Neural cell (in vitro differentiated cells): ENCODE measurements at regions not wholly inside any gene's neighbourhood (a gene's known extent, or its start where the extent isn't known, plus 50 kb on each side); places are given as distances from the start of the nearest gene placed in this dataset.

Experiments used
- H2AFZ ChIP-seq: fragments of 200-600, 300-800 bp; sonication (generic), shearing (Covaris generic); 2 replicates; pipeline ENCODE4 v1.6.0; 2014; ENCODE audit warnings: low read depth, mild to moderate bottlenecking, antibody characterized with exemption, low read length, moderate library complexity
- H3F3A ChIP-seq: fragments of 200-600 bp; shearing (Covaris generic); 2 replicates; pipeline ENCODE4 v1.6.1; 2016; ENCODE audit warnings: mild to moderate bottlenecking, moderate library complexity, mixed read lengths, antibody characterized with exemption, low read length; ENCODE audit not compliant: insufficient read depth, poor library complexity, severe bottlenecking
- H3K27ac ChIP-seq: fragments of 200-600, 300-800 bp; sonication (generic), shearing (Covaris generic); 2 replicates; pipeline ENCODE4 v1.5.1; 2014; ENCODE audit warnings: mild to moderate bottlenecking, low read length, moderate library complexity
- H3K27me3 ChIP-seq: fragments of 300-800, 200-600 bp; sonication (generic), shearing (Covaris generic); 2 replicates; pipeline ENCODE4 v1.6.0; 2014; ENCODE audit warnings: mild to moderate bottlenecking, low read depth, low read length, moderate library complexity; ENCODE audit not compliant: insufficient read depth
- H3K36me3 ChIP-seq: fragments of 300-800, 200-600 bp; sonication (generic), shearing (Covaris generic); 2 replicates; pipeline ENCODE4 v1.5.1; 2014; ENCODE audit warnings: mild to moderate bottlenecking, antibody characterized with exemption, low read length, moderate library complexity; ENCODE audit not compliant: insufficient read depth
- H3K4me2 ChIP-seq: fragments of 300-800, 200-600 bp; sonication (generic), shearing (Covaris generic); 2 replicates; pipeline ENCODE4 v1.6.0; 2014; ENCODE audit warnings: mild to moderate bottlenecking, low read length
- H3K4me3 ChIP-seq: fragments of 300-800, 200-600 bp; sonication (generic), shearing (Covaris generic); 2 replicates; pipeline ENCODE4 v1.5.1; 2014; ENCODE audit warnings: mild to moderate bottlenecking, low read length, moderate library complexity
- H3K79me2 ChIP-seq: fragments of 200-600 bp; shearing (Covaris generic); replicated peaks from 2 replicates; pipeline ENCODE4 v1.6.0; 2014; ENCODE audit warnings: mild to moderate bottlenecking, low read length, moderate library complexity; ENCODE audit not compliant: insufficient read depth
- H3K9ac ChIP-seq: fragments of 300-800, 200-600 bp; sonication (generic), shearing (Covaris generic); 2 replicates; pipeline ENCODE4 v1.6.1; 2016; ENCODE audit warnings: mild to moderate bottlenecking, low read length, mixed read lengths
- H3K9me2 ChIP-seq: fragments of 200-600 bp; shearing (Covaris generic); 2 replicates; pipeline ENCODE4 v1.6.1; 2016; ENCODE audit warnings: mild to moderate bottlenecking, low read length, mixed read lengths; ENCODE audit not compliant: insufficient read depth
- H3K9me3 ChIP-seq: fragments of 200-600, 300-800 bp; sonication (generic), shearing (Covaris generic); 2 replicates; pipeline ENCODE4 v1.6.1; 2016; ENCODE audit warnings: mild to moderate bottlenecking, mixed run types, low read length, moderate library complexity, mixed read lengths
- H4K20me1 ChIP-seq: fragments of 200-600 bp; shearing (Covaris generic); 2 replicates; pipeline ENCODE4 v1.6.1; 2016; ENCODE audit warnings: mild to moderate bottlenecking, mixed run types; ENCODE audit not compliant: insufficient read depth
- EP300 ChIP-seq: fragments of 450-650 bp; conservative IDR thresholded peaks from 2 replicates; pipeline ENCODE4 v1.6.1; 2014; ENCODE audit warnings: antibody characterized with exemption, mild to moderate bottlenecking, moderate library complexity; ENCODE audit not compliant: poor library complexity, severe bottlenecking
- EZH2 ChIP-seq: fragments of 200-600, 300-800 bp; shearing (Covaris generic), sonication (generic); IDR thresholded peaks from 2 replicates; pipeline ENCODE4 v1.6.1; 2014; ENCODE audit warnings: antibody characterized with exemption, low read length, borderline replicate concordance, mild to moderate bottlenecking; ENCODE audit not compliant: insufficient read depth, poor library complexity, severe bottlenecking
- MXI1 ChIP-seq: fragments of 450-650 bp; conservative IDR thresholded peaks from 2 replicates; pipeline ENCODE4 v1.6.1; 2014; ENCODE audit warnings: antibody characterized with exemption, mild to moderate bottlenecking; ENCODE audit not compliant: poor library complexity, severe bottlenecking
- POLR2AphosphoS5 ChIP-seq: IDR thresholded peaks from 2 replicates; pipeline ENCODE4 v1.6.1; 2012
- RAD21 ChIP-seq: fragments of 450-650 bp; conservative IDR thresholded peaks from 2 replicates; pipeline ENCODE4 v1.6.1; 2014; ENCODE audit warnings: antibody characterized with exemption, mild to moderate bottlenecking, moderate library complexity
- SMC3 ChIP-seq: fragments of 450-650 bp; conservative IDR thresholded peaks from 2 replicates; pipeline ENCODE4 v1.6.1; 2014; ENCODE audit warnings: antibody characterized with exemption, mild to moderate bottlenecking, moderate library complexity; ENCODE audit not compliant: poor library complexity
- TAF1 ChIP-seq: IDR thresholded peaks from 2 replicates; pipeline ENCODE4 v1.6.1; 2012; ENCODE audit warnings: low read depth
- TF ChIP-seq, protein P1 (sequence below): IDR thresholded peaks from 2 replicates; pipeline ENCODE4 v1.6.1; 2012; ENCODE audit warnings: borderline replicate concordance
- TF ChIP-seq, protein P2 (sequence below): fragments of 450-650 bp; IDR thresholded peaks from 2 replicates; pipeline ENCODE4 v1.5.1; 2014; ENCODE audit warnings: antibody characterized with exemption, mild to moderate bottlenecking, moderate library complexity; ENCODE audit not compliant: poor library complexity, severe bottlenecking

GRCh38 chr9:94445863-94446262, 109.0 kb upstream of the PCAT7 start:
- Histone ChIP-seq H3K79me2 (no peaks in the 10 kb centered on the region), H3K4me3 (no peak overlapping the region), H2AFZ (no peak overlapping the region), H3F3A (no peaks in the 10 kb centered on the region), H4K20me1 (no peaks in the 10 kb centered on the region), H3K9me2 (no peaks in the 10 kb centered on the region), H3K27me3 (no peaks in the 10 kb centered on the region), H3K4me2 (no peak overlapping the region), H3K9me3 (no peaks in the 10 kb centered on the region), H3K9ac (no peak overlapping the region), H3K27ac (no peak overlapping the region), H3K36me3 (no peaks in the 10 kb centered on the region)
- TF ChIP-seq EZH2 (no peak), POLR2AphosphoS5 (no peak), EP300 (no peak), TAF1 (no peak), SMC3 (no peak), MXI1 (no peak), RAD21 (no peak)
- TF ChIP-seq, protein P1, sequence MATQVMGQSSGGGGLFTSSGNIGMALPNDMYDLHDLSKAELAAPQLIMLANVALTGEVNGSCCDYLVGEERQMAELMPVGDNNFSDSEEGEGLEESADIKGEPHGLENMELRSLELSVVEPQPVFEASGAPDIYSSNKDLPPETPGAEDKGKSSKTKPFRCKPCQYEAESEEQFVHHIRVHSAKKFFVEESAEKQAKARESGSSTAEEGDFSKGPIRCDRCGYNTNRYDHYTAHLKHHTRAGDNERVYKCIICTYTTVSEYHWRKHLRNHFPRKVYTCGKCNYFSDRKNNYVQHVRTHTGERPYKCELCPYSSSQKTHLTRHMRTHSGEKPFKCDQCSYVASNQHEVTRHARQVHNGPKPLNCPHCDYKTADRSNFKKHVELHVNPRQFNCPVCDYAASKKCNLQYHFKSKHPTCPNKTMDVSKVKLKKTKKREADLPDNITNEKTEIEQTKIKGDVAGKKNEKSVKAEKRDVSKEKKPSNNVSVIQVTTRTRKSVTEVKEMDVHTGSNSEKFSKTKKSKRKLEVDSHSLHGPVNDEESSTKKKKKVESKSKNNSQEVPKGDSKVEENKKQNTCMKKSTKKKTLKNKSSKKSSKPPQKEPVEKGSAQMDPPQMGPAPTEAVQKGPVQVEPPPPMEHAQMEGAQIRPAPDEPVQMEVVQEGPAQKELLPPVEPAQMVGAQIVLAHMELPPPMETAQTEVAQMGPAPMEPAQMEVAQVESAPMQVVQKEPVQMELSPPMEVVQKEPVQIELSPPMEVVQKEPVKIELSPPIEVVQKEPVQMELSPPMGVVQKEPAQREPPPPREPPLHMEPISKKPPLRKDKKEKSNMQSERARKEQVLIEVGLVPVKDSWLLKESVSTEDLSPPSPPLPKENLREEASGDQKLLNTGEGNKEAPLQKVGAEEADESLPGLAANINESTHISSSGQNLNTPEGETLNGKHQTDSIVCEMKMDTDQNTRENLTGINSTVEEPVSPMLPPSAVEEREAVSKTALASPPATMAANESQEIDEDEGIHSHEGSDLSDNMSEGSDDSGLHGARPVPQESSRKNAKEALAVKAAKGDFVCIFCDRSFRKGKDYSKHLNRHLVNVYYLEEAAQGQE = no peak
- TF ChIP-seq, protein P2, sequence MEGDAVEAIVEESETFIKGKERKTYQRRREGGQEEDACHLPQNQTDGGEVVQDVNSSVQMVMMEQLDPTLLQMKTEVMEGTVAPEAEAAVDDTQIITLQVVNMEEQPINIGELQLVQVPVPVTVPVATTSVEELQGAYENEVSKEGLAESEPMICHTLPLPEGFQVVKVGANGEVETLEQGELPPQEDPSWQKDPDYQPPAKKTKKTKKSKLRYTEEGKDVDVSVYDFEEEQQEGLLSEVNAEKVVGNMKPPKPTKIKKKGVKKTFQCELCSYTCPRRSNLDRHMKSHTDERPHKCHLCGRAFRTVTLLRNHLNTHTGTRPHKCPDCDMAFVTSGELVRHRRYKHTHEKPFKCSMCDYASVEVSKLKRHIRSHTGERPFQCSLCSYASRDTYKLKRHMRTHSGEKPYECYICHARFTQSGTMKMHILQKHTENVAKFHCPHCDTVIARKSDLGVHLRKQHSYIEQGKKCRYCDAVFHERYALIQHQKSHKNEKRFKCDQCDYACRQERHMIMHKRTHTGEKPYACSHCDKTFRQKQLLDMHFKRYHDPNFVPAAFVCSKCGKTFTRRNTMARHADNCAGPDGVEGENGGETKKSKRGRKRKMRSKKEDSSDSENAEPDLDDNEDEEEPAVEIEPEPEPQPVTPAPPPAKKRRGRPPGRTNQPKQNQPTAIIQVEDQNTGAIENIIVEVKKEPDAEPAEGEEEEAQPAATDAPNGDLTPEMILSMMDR = no peak

- Histone ChIP-seq H2AFZ (no peak overlapping the region), H3K4me2 (no peak overlapping the region), H3K27ac (no peak overlapping the region), H4K20me1 (no peaks in the 10 kb centered on the region), H3K79me2 (no peaks in the 10 kb centered on the region), H3K36me3 (no peaks in the 10 kb centered on the region), H3K9me3 (no peaks in the 10 kb centered on the region), H3K9ac (no peak overlapping the region), H3K9me2 (no peaks in the 10 kb centered on the region), H3F3A (no peaks in the 10 kb centered on the region), H3K27me3 (no peaks in the 10 kb centered on the region), H3K4me3 (no peak overlapping the region)
- TF ChIP-seq RAD21 (no peak), EZH2 (no peak), EP300 (no peak), SMC3 (no peak), TAF1 (no peak), MXI1 (no peak)
Observed at GRCh38 chr9:94449486-94449885, 105.4 kb upstream of the PCAT7 start.

DNA sequence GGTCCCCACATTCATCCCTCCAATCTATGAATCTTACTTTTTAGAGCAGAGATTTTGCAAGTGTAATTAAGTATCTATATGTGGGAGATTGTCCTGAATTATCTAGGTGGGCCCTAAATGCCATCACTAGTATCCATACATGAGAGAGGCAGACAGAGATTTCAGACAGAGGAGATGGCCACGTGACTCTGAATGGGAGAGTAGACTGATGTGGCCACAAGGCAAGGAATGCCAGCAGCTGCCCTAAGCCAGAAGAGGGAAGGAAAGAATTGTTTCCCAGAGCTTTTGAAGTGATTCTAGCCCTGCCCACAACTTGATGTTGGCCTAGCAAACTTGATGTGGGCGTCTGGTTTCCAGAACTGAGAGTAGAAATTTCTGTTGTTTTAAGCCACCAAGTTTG, 90.1 kb upstream of the PCAT7 start:
- no peak overlapping the region for H3K4me2 ChIP-seq
- peaks cover 7% of the 10 kb centered on the region for H3K36me3 ChIP-seq
- H3K9ac ChIP-seq = no peak overlapping the region
- H3K9me3 ChIP-seq = no peaks in the 10 kb centered on the region
- no peak overlapping the region for H2AFZ ChIP-seq
- no peak overlapping the region for H3K27ac ChIP-seq
- no peak for TF ChIP-seq POLR2AphosphoS5
- TF ChIP-seq RAD21 = no peak
- TF ChIP-seq MXI1 = no peak
- TF ChIP-seq, protein P1 = no peak
- TF ChIP-seq EP300 = no peak
- TF ChIP-seq TAF1 = no peak
- TF ChIP-seq, protein P2 = no peak
- TF ChIP-seq SMC3 = no peak
- TF ChIP-seq EZH2 = no peak
- no peaks in the 10 kb centered on the region for H4K20me1 ChIP-seq
- H3K9me2 ChIP-seq = no peaks in the 10 kb centered on the region
- no peaks in the 10 kb centered on the region for H3F3A ChIP-seq
- H3K79me2 ChIP-seq = no peaks in the 10 kb centered on the region
- no peak overlapping the region for H3K4me3 ChIP-seq
- no peaks in the 10 kb centered on the region for H3K27me3 ChIP-seq
